Ureter (tissue), 1 donor: ENCODE measurements at regions not wholly inside any gene's neighbourhood (a gene's known extent, or its start where the extent isn't known, plus 50 kb on each side); places are given as distances from the start of the nearest gene placed in this dataset.
"Not testable (repeated sequence)": the region's sequence is repeated elsewhere in the genome, so short reads cannot be mapped to it uniquely, and the experiment has no call there.

ENCODE experiments used
- DNase-seq: peaks from one replicate; pipeline ENCODE4 v3.0.0-alpha.2; 2020; ENCODE audit warnings: low spot score
- donor health status: DM: yes; HTN: yes; CAD: no.

- DNase-seq, result peak; percentile 43
Measured at GRCh38 chr4:154164931-154165839, 326.4 kb downstream of the DCHS2 start.

- no peak for DNase-seq
Measured at GRCh38 chr4:154160519-154161301, 330.9 kb downstream of the DCHS2 start.

GRCh38 chr4:154158361-154159155 is 333.0 kb downstream of the DCHS2 start:
- no peak for DNase-seq

- DNase-seq, result no peak
Measured at GRCh38 chr4:154152546-154152945, 339.1 kb downstream of the DCHS2 start.

- DNase-seq, result not testable (repeated sequence)
Measured at GRCh38 chr4:154149236-154149635, 342.4 kb downstream of the DCHS2 start.

GRCh38 chr4:154143720-154144119 is 347.9 kb downstream of the DCHS2 start:
- no peak for DNase-seq

- DNase-seq, result no peak
Measured at GRCh38 chr4:154142664-154143063, 348.9 kb downstream of the DCHS2 start.

- no peak for DNase-seq
Measured at GRCh38 chr4:154140869-154141268, 350.7 kb downstream of the DCHS2 start.

GRCh38 chr4:154137320-154137905 is 348.5 kb upstream of the SFRP2 start:
- no peak for DNase-seq

GRCh38 chr4:154135576-154135975 is 346.7 kb upstream of the SFRP2 start:
- DNase-seq, result no peak

- DNase-seq, result no peak
Measured at GRCh38 chr4:154132406-154132805, 343.5 kb upstream of the SFRP2 start.

- no peak for DNase-seq
Measured at GRCh38 chr4:154126276-154126675, 337.4 kb upstream of the SFRP2 start.

- DNase-seq, result no peak
Measured at GRCh38 chr4:154125340-154125739, 336.5 kb upstream of the SFRP2 start.

- DNase-seq, result no peak
Measured at GRCh38 chr4:154124539-154125255, 335.8 kb upstream of the SFRP2 start.

GRCh38 chr4:154123897-154124296 is 335.0 kb upstream of the SFRP2 start:
- no peak for DNase-seq

GRCh38 chr4:154120690-154121345 is 331.9 kb upstream of the SFRP2 start:
- no peak for DNase-seq

- DNase-seq, result no peak
Measured at GRCh38 chr4:154120006-154120676, 331.3 kb upstream of the SFRP2 start.

GRCh38 chr4:154119317-154119716 is 330.4 kb upstream of the SFRP2 start:
- no peak for DNase-seq

- not testable (repeated sequence) for DNase-seq
Measured at GRCh38 chr4:154117726-154118125, 328.8 kb upstream of the SFRP2 start.

- DNase-seq, result no peak
Measured at GRCh38 chr4:154107337-154107736, 318.5 kb upstream of the SFRP2 start.
